NCI-H1092 (cell line): ENCODE measurements at regions not wholly inside any gene's neighbourhood (a gene's known extent, or its start where the extent isn't known, plus 50 kb on each side); places are given as distances from the start of the nearest gene placed in this dataset.
"Not testable (repeated sequence)": the region's sequence is repeated elsewhere in the genome, so short reads cannot be mapped to it uniquely, and the experiment has no call there.

ENCODE experiments used
- DNase-seq: peaks from one replicate; lab custom pipeline; 2025; lab: John Stamatoyannopoulos, UW

DNA sequence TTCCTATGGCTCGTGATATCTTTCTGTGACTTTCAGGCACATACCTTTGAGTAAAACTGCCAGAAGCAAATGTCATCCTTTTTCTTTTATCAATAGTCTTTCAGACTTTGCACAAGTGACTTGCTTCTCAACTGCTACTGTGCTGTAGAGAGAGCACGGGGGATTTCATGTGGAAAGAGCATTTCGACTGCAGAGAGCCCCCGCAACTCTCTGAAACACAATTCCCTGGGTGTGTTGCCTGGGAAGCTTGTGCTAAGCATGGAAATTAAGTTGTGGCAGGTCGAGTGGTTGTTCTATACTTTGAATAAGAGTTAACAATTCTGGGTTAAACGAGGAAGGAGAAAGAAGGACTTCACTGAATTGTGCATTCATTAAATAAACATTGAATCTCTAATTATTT, 659.1 kb downstream of the TDRD15 start:
- DNase-seq = no peak

- DNase-seq = no peak
Observed at GRCh38 chr2:21787941-21788340, 664.2 kb downstream of the TDRD15 start.

DNA sequence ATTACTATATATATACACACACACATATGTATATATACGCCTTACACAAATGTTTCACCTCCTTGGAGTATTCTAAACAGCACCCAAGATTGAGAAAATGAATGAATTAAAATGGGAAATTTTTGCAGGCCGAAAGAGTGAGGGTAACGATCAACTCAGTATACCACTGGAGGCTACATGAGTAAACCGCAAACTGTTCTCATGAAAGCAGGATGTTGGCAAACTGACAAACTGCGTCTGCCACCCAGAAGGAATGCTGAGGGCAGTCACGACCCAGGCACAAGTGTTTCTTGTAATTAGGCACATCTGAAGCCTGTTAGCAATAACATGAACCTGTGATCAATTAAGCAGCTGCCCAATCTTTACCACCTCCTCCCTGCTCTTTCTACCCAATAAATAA, 666.5 kb downstream of the TDRD15 start:
- DNase-seq = not testable (repeated sequence)

DNA sequence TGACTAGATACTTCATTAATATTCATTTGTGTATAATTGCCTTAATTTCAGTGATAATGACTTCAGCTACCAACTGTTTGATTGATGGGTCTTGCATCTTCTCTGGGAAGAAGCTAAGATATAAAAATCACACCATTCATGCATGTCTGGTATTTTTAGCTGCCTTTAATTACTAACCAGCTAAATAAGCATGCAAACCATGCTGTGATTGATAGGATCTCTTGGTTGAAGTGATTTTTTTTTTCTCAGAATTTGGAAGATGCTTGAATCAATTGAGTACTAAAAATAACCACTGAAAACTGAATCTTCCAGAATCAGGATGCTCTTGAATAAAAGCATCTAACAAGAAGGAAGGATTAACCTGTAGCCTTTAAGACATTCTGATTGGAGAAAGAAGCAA, 668.8 kb downstream of the TDRD15 start:
- DNase-seq = no peak

GRCh38 chr2:21793461-21793860, 669.7 kb downstream of the TDRD15 start:
- DNase-seq = no peak

DNA sequence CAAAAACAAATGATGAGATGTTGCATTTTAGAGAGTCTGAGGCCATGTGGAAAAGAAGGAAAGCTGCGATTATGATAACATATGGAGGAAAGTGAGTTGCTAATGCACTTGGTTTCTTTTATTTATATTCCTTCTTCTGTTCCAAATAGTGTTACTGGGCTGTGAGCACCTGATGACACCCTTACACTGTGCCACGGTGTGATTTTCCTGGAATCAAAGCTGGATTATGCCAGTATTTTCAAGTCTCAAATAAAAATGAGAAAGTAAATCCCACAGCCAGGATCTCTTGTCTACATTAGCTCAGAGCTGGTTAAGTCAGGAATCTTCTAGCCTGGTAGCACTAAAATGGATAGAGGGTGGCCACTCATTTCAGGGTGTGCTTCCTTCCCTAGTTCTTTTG, 670.8 kb downstream of the TDRD15 start:
- DNase-seq = no peak

DNA sequence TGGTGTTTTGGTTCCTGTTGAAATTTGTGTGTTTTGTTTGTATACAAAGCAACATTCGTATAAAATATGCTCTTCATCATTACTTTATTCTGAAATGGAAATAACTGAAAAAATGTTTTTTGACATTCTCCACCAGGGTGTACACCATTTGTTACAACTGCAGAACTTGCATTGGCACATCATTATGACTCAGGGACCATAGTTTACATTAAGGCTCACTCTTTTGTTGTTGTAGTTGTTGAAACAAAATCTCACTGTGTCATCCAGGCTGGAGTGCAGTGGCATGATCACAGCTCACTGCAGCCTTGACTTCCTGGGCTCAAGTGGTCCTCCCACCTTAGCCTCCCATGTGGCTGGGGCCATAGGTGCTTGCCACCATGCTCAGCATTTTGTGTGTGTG, 676.6 kb downstream of the TDRD15 start:
- DNase-seq = no peak

- DNase-seq = no peak
Observed at GRCh38 chr2:21803550-21803949, 679.8 kb downstream of the TDRD15 start.

GRCh38 chr2:21804151-21804550, 680.4 kb downstream of the TDRD15 start:
- DNase-seq = no peak

GRCh38 chr2:21811541-21811940, 687.8 kb downstream of the TDRD15 start:
- DNase-seq = no peak

DNA sequence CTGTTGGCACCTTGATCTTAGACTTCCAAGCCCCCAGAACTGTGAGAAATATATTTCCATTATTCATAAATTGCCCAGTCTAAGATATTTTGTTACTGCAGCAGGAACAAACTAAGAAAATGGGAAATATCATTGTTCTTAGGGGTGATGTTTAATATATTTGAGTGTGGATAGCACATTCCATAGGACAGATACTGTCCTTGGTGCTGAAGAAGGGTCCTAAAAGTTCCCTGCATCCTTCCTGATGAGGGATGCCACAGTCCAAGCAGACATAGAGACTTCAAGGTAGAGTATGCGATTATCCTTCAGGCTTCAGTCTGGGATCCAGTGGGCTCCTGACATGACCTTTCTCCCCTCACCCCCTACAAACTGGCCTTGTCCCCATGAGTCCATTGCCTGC, 689.0 kb downstream of the TDRD15 start:
- DNase-seq = no peak

- DNase-seq = no peak
Observed at GRCh38 chr2:21814588-21815149, 690.9 kb downstream of the TDRD15 start.

DNA sequence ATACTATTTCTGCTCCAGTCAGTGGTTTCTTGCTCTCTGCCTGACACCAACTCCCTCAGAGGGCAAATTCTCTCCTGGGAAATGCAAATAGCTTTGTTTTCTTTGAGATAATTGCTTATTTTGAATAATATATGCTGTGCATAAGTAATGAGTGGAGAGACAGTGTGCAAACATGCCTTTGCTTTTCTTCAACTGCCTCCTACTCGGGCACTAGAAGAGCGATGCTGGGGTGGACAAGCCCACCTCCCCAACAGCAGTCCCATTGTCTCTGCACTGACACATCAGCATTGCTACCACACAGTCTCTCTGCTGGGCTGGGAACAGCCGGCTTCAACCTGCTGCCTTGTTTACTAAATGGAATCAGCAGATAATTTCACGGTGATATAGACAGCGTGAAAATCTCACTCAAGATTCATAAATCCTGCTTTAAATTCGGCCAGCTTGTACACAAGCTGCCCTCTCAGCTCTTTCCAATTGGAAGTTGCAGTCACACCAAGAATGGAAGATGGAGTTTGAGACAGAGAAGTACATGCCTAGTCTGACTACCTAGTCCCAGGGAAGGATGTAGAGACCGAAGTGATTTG, 694.5 kb downstream of the TDRD15 start:
- DNase-seq = no peak

DNA sequence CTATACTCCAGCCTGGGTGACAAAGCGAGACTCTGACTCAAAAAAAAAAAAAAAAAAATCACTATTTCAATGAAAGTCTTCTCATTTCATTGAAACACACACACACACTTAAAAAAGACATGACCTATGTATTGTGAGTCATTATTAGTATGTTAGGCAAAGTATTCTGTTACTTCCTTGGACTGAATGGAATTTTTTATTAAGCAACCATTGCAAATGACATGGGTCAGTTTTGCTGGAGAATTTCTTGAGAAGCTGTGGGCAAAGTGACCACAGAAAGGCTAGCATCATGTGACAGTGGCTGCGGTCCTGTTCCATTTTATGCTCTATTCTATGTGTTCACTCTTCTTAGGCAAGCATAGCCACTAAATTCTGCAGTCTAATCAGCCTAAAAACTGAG, 695.7 kb downstream of the TDRD15 start:
- no peak for DNase-seq

DNA sequence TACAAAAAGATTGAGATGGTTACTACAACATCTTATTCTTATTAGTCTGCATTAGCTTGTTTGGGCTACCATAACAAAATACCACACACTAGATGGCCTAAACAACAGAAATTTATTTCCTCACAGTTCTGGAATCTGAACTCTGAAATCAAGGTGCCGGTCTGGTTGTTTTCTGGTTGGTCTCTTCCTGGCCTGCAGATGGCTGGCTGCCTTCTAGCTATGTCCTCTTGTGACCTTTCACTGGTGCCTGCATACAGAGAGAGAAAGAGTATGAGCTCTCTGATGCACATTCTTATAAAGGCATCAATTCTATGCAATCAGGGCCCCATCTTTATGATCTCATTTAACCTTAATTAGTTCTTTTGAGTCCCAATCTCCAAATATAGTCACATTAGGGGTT, 696.5 kb downstream of the TDRD15 start:
- no peak for DNase-seq

GRCh38 chr2:21821672-21822227, 698.0 kb downstream of the TDRD15 start:
- no peak for DNase-seq

GRCh38 chr2:21822505-21822904, 698.7 kb downstream of the TDRD15 start:
- no peak for DNase-seq

DNA sequence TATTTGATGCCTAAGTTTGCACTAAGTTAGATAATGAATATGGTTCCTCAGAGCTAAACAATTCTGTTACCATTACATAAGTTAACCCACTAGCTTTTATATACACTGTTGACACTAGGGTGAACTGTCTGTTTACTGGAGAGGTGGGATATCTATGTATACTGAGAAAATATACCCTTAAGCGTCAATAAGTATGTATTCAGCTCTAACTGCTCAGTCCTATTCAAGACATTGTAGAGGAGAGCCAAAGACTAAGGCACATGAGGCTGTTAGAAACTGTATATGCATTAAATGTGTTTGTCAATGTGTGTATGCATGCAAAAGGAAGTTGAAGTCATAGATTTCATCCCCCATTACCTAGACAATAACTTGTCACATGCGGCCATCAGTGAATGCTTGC, 710.0 kb downstream of the TDRD15 start:
- no peak for DNase-seq

DNA sequence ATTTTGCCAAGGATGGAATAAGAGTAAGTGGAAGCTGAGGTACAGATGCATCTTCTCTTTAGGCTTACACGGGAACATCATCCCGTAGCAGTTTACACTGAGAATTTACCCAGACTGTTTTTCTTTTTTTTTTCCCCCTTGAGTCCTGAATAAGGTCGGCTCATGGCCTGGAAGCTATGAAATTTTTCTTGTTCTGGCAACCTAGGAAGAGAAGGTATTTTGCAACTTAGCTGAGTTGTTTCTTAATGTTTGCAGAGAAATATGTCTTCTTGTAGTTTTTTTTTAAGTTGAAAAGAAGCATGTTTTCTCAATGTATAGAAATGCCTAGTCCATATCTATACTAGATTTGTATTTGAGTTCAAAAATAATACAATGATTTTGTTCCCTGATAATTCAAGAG, 712.5 kb downstream of the TDRD15 start:
- DNase-seq = no peak

DNA sequence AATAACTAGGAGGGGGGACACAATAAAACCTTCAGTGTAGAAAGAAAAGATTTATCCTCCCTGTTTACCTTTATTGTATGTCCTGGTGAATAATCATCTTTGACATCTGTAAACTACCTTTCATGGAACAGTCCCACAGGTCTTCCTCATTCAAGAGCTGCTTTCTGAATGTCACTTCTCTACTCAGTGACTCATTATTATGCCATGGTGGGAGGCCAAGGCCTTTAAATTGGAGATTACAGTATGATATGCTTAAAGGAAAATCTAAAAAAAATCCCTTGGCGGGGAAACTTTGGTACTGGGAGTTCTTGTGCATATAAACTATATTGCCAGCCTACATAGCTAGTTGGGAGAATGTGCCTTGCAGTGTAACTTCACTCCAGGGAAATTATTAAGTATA, 713.0 kb downstream of the TDRD15 start:
- no peak for DNase-seq

GRCh38 chr2:21837168-21837960, 713.6 kb downstream of the TDRD15 start:
- no peak for DNase-seq

GRCh38 chr2:21841341-21841740, 717.6 kb downstream of the TDRD15 start:
- DNase-seq = no peak

DNA sequence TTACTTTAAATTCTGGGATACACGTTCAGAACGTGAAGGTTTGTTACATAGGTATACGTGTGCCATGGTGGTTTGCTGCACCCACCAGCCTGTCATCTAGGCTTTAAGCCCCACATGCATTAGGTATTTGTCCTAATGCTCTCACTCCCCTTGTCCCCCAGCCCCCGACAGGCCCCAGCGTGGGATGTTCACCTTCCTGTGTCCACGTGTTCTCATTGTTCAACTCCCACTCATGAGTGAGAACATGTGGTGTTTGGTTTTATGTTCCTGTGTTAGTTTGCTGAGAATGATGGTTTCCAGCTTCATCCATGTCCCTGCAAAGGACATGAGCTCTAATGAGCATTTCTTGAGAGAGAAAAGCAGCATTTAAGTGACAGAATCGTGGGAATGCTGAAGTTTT, 726.6 kb downstream of the TDRD15 start:
- DNase-seq = not testable (repeated sequence)
